Fibroblast of lung (primary cell): ENCODE measurements at regions not wholly inside any gene's neighbourhood (a gene's known extent, or its start where the extent isn't known, plus 50 kb on each side); places are given as distances from the start of the nearest gene placed in this dataset.

ENCODE experiments used
- DNase-seq, 2 donors: peaks; one replicate each; pipeline versions ENCODE4 v3.0.0 to v3.0.0-alpha.2; 2010; ENCODE audit warnings: low read depth in 2 of 2
- H2AFZ ChIP-seq: 2 replicates; pipeline ENCODE4 v1.5.1; 2012; ENCODE audit warnings: low read length, control low read depth, inconsistent platforms
- H3K27ac ChIP-seq: 2 replicates; pipeline ENCODE4 v1.5.1; 2011; ENCODE audit warnings: low read length, control low read depth; ENCODE audit not compliant: insufficient read depth
- H3K27me3 ChIP-seq: 2 replicates; pipeline ENCODE4 v1.5.1; 2011; ENCODE audit warnings: mild to moderate bottlenecking, low read length; ENCODE audit not compliant: control insufficient read depth, insufficient read depth
- H3K36me3 ChIP-seq: 2 replicates; pipeline ENCODE4 v1.5.1; 2011; ENCODE audit warnings: low read length; ENCODE audit not compliant: control insufficient read depth, insufficient read depth
- H3K4me1 ChIP-seq: 2 replicates; pipeline ENCODE4 v1.5.1; 2011; ENCODE audit warnings: low read length; ENCODE audit not compliant: control insufficient read depth, insufficient read depth; ENCODE audit errors: extremely low read depth
- H3K4me2 ChIP-seq: 2 replicates; pipeline ENCODE4 v1.5.1; 2011; ENCODE audit warnings: low read length, control low read depth; ENCODE audit not compliant: insufficient read depth; ENCODE audit errors: extremely low read depth
- H3K4me3 ChIP-seq, 4 experiments: fragments of 200-600 bp in 1 of 4; sonication (generic) in 1 of 4; replicated peaks in 1 of 4; 2 replicates each; pipeline ENCODE4 v1.5.1; 2011 to 2016; ENCODE audit warnings: low read length in 4 of 4, low read depth in 3 of 4, mild to moderate bottlenecking in 3 of 4, control low read depth in 2 of 4, inconsistent platforms in 1 of 4, mixed read lengths in 1 of 4; ENCODE audit not compliant: insufficient read depth in 1 of 4; ENCODE audit errors: control extremely low read depth in 1 of 4
- H3K79me2 ChIP-seq: 2 replicates; pipeline ENCODE4 v1.5.1; 2012; ENCODE audit warnings: mild to moderate bottlenecking, low read length, inconsistent platforms; ENCODE audit not compliant: control insufficient read depth, insufficient read depth
- H3K9ac ChIP-seq: 2 replicates; pipeline ENCODE4 v1.5.1; 2011; ENCODE audit warnings: mild to moderate bottlenecking, low read length, control low read depth; ENCODE audit not compliant: insufficient read depth
- H3K9me3 ChIP-seq: 2 replicates; pipeline ENCODE4 v1.5.1; 2012; ENCODE audit warnings: low read depth, low read length; ENCODE audit not compliant: control insufficient read depth, insufficient read depth
- H4K20me1 ChIP-seq: 2 replicates; pipeline ENCODE4 v1.5.1; 2011; ENCODE audit warnings: low read length; ENCODE audit not compliant: control insufficient read depth, insufficient read depth; ENCODE audit errors: extremely low read depth
- EZH2 ChIP-seq: IDR thresholded peaks from 2 replicates; pipeline ENCODE4 v1.5.1; 2012; ENCODE audit warnings: low read length, control low read depth, mild to moderate bottlenecking; ENCODE audit errors: missing control alignments
- TF ChIP-seq, protein P1 (sequence below), 2 donors: IDR thresholded peaks in 1 of 2; conservative IDR thresholded peaks in 1 of 2; 1 replicate in 1 of 2; 2 replicates in 1 of 2; pipeline ENCODE4 v1.5.1; 2011 to 2012; ENCODE audit warnings: low read length in 2 of 2, control low read depth in 1 of 2, inconsistent platforms in 1 of 2, low read depth in 1 of 2, mild to moderate bottlenecking in 1 of 2

GRCh38 chr9:23551311-23551721, 274.7 kb downstream of the ELAVL2 start:
- Histone ChIP-seq H3K9me3 (no peaks in the 10 kb centered on the region), H2AFZ (no peak overlapping the region)

DNA sequence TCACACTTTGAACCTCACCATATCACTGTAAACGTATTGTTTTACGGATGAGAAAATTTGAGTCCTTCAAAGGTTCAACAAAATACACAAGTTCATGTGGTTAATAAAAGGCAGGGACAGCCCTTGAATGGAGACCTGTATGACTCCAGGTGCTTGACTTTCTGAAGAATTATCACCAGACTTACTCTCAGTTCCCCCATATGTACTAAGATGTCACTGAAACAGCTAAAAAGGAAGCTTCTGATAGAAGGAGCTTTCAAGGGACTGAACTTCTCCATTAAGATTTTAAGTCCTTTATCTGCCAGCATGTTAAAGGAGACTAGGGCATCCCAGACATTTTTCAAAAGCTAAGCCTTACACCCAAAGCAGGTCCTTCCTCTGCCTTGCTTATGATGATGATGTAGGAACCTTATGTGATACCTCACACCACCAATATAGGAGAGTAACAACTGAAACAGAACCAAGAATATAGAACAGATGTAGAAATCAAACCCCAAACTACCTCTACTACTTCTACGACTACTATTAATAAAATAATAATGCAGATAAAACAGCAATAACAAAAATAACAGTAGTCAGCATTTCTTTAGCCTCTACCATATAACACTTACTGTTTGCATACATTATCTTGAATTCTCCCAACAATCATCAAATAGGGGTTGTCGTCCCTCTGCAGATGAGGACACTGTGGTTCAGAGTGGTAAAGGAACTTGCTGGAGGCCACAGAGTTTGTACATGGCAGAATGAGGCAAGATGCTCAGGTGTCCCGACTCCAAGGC, 273.9 kb downstream of the ELAVL2 start:
- Histone ChIP-seq H3K27me3 (no peaks in the 10 kb centered on the region), H3K27ac (no peak overlapping the region), H3K4me2 (no peak overlapping the region), H4K20me1 (no peaks in the 10 kb centered on the region), H3K36me3 (no peaks in the 10 kb centered on the region), H3K4me3 (no peak overlapping the region), H2AFZ (no peak overlapping the region), H3K9ac (no peak overlapping the region), H3K4me1 (no peaks in the 10 kb centered on the region), H3K9me3 (no peaks in the 10 kb centered on the region), H3K79me2 (no peaks in the 10 kb centered on the region)
- no peak for DNase-seq
- TF ChIP-seq, protein P1, sequence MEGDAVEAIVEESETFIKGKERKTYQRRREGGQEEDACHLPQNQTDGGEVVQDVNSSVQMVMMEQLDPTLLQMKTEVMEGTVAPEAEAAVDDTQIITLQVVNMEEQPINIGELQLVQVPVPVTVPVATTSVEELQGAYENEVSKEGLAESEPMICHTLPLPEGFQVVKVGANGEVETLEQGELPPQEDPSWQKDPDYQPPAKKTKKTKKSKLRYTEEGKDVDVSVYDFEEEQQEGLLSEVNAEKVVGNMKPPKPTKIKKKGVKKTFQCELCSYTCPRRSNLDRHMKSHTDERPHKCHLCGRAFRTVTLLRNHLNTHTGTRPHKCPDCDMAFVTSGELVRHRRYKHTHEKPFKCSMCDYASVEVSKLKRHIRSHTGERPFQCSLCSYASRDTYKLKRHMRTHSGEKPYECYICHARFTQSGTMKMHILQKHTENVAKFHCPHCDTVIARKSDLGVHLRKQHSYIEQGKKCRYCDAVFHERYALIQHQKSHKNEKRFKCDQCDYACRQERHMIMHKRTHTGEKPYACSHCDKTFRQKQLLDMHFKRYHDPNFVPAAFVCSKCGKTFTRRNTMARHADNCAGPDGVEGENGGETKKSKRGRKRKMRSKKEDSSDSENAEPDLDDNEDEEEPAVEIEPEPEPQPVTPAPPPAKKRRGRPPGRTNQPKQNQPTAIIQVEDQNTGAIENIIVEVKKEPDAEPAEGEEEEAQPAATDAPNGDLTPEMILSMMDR (conservative IDR thresholded peaks at IDR 0.05 in 1 of 2, IDR thresholded peaks at IDR 0.05 in 1 of 2; ENCODE audit: low read depth in 1 of 2, low read length in 2 of 2) = no peak
- no peak for TF ChIP-seq EZH2

More at GRCh38 chr9:23551311-23551721, 274.7 kb downstream of the ELAVL2 start:
- Histone ChIP-seq H3K4me2 (no peak overlapping the region), H3K79me2 (no peaks in the 10 kb centered on the region), H3K27ac (no peak overlapping the region), H3K27me3 (no peaks in the 10 kb centered on the region), H3K4me3 (no peak overlapping the region), H4K20me1 (no peaks in the 10 kb centered on the region), H3K9ac (no peak overlapping the region), H3K36me3 (no peaks in the 10 kb centered on the region), H3K4me1 (no peaks in the 10 kb centered on the region)
- TF ChIP-seq, protein P1 (conservative IDR thresholded peaks at IDR 0.05 in 1 of 2, IDR thresholded peaks at IDR 0.05 in 1 of 2; ENCODE audit: low read depth in 1 of 2, low read length in 2 of 2) = no peak
- no peak for TF ChIP-seq EZH2
- DNase-seq = no peak

GRCh38 chr9:23552876-23553601, 273.0 kb downstream of the ELAVL2 start:
- H3K4me1 ChIP-seq = no peaks in the 10 kb centered on the region
- H4K20me1 ChIP-seq = no peaks in the 10 kb centered on the region
- no peak overlapping the region for H2AFZ ChIP-seq
- TF ChIP-seq, protein P1 (conservative IDR thresholded peaks at IDR 0.05 in 1 of 2, IDR thresholded peaks at IDR 0.05 in 1 of 2; ENCODE audit: low read depth in 1 of 2, low read length in 2 of 2) = no peak
- no peak for TF ChIP-seq EZH2
- H3K4me2 ChIP-seq = no peak overlapping the region
- H3K27ac ChIP-seq = no peak overlapping the region
- H3K27me3 ChIP-seq = no peaks in the 10 kb centered on the region
- no peaks in the 10 kb centered on the region for H3K79me2 ChIP-seq
- no peak overlapping the region for H3K4me3 ChIP-seq
- H3K9me3 ChIP-seq = no peaks in the 10 kb centered on the region
- no peak overlapping the region for H3K9ac ChIP-seq
- H3K36me3 ChIP-seq = no peaks in the 10 kb centered on the region
- no peak for DNase-seq
